ENCODE measurements at regions not wholly inside any gene's neighbourhood (a gene's known extent, or its start where the extent isn't known, plus 50 kb on each side); places are given as distances from the start of the nearest gene placed in this dataset.

GRCh38 chr10:128386816-128387604 lies 260.8 kb upstream of the MKI67 start:
- WGBS = 88% methylated on average over 24 of the region's 24 CpGs
- DNase-seq (ENCODE audit: low spot score) = no peak

More at GRCh38 chr10:128386816-128387604, 260.8 kb upstream of the MKI67 start:
- no peak for TF ChIP-seq MAX (IDR thresholded peaks at IDR 0.05)
- TF ChIP-seq TAF1 (conservative IDR thresholded peaks at IDR 0.05) = no peak
- no peak for TF ChIP-seq REST (IDR thresholded peaks at IDR 0.05)
- no peak for TF ChIP-seq ATF3 (IDR thresholded peaks at IDR 0.05)
- TF ChIP-seq RAD21 (IDR thresholded peaks at IDR 0.05) = no peak
- TF ChIP-seq ZBTB33 (IDR thresholded peaks at IDR 0.05) = no peak
- no peak for TF ChIP-seq SP1 (IDR thresholded peaks at IDR 0.05)
- TF ChIP-seq GABPA (IDR thresholded peaks at IDR 0.05 in 1 of 2, conservative IDR thresholded peaks at IDR 0.05 in 1 of 2) = no peak
- TF ChIP-seq YY1 (IDR thresholded peaks at IDR 0.05) = no peak
- TF ChIP-seq HNF4G (IDR thresholded peaks at IDR 0.05) = no peak
- no peak for TF ChIP-seq HNF4A (conservative IDR thresholded peaks at IDR 0.05)
- no peak for TF ChIP-seq NR2F2 (IDR thresholded peaks at IDR 0.05)
- TF ChIP-seq JUND (IDR thresholded peaks at IDR 0.05) = no peak
- TF ChIP-seq EGR1 (IDR thresholded peaks at IDR 0.05; ENCODE audit: low read depth in 2 of 2) = no peak
- TF ChIP-seq FOXA2 (IDR thresholded peaks at IDR 0.05) = no peak
- no peak for TF ChIP-seq FOXA1 (IDR thresholded peaks at IDR 0.05)
- no peak for TF ChIP-seq RXRA (IDR thresholded peaks at IDR 0.05)
- no peak for TF ChIP-seq CTCF (IDR thresholded peaks at IDR 0.05; ENCODE audit: low read depth, low read length, missing input control)
- H3K27me3 ChIP-seq (ENCODE audit: control insufficient read depth in 4 of 4, insufficient read depth in 4 of 4, low read length in 3 of 4) = no peaks in the 10 kb centered on the region
- no peaks in the 10 kb centered on the region for H3K4me1 ChIP-seq (ENCODE audit: control insufficient read depth in 4 of 4, insufficient read depth in 4 of 4, low read length in 3 of 4)
- no peak overlapping the region for H3K27ac ChIP-seq (ENCODE audit: low read depth in 1 of 2, low read length in 2 of 2)
- no peaks in the 10 kb centered on the region for H3K36me3 ChIP-seq (ENCODE audit: control insufficient read depth in 4 of 4, insufficient read depth in 3 of 4, low read depth in 1 of 4, low read length in 3 of 4)
- H3K9me3 ChIP-seq (ENCODE audit: control insufficient read depth in 4 of 4, low read length in 3 of 4) = peaks cover 0 to 1% (median 0%) of the 10 kb centered on the region in 4 donors
- no peak overlapping the region for H3K9ac ChIP-seq (ENCODE audit: low read depth in 1 of 2, low read length in 2 of 2)
- no peak overlapping the region for H3K4me3 ChIP-seq (ENCODE audit: low read depth in 1 of 3, low read length in 3 of 3)

All from liver (tissue), 8 donors.